ENCODE measurements at regions not wholly inside any gene's neighbourhood (a gene's known extent, or its start where the extent isn't known, plus 50 kb on each side); places are given as distances from the start of the nearest gene placed in this dataset.

GRCh38 chr10:33126742-33127141 lies 168.7 kb upstream of the ITGB1 start:
- DNase-seq (ENCODE audit: low read depth in 2 of 2), result no peak

DNA sequence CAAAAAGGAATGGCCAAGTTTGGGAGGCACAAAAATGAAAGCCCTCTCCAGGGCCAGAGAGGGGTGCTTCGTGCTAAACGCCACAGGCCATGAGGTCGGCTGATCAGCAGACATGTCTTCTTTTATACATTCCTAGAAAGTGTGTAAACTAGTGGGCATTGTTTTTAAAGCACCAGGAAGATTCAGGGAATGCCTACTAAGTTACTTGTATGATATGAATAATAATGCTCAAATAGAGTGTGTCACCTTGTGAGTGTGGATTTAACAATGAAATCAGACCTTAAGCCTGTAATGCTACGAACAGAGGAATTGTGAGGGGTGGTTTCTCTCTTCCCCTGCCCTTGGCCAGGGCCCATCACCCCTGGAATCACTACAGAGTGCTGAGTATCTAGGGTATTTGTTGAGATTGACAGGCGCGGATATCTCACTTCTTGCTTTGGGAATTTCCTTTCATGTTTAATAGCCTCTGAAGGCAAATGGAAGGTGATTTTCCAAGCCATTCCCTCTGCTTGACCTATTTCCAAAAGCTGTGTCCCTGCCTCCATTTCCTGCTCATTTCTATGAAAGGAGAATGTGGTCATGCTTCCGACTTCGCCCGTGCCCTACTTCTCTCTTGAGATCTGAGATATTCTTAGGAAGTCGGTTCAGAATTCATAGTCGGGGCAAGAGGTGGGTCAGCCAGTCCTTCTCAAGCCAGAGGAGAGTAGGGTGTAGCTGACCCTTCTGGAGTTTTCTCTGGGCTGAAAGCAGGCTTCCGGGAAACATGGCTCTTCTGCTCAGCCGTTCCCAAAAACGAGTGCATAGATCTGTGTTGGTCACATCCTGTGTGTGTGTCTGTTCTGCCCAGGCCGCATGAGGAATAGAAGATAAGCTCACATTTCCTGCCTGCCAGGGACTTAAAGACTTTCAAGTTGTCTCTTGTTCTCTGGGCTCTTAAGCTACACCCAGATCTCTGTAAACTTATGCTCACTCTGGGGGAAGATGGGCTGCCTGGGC lies 167.8 kb upstream of the ITGB1 start:
- DNase-seq (ENCODE audit: low read depth in 2 of 2), result no peak

DNA sequence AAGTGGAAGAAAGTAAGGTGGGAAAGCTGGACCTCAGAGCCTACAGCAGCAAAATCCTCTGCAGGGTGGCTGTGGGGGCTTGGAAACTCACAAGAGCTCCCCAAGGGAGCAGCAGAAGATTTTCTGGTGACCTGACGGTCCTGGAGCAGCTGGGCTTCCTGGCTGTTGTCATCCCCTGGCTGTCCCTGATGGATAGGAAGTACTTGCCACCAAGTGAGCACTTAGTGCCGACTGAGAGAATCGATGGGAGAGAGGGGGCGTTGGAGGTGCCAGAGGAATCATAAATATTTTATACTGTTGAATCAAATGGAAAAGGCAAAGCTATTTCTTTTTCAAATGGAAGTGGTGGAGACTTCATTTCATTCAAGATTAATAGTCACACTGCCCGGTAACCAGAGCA lies 167.1 kb upstream of the ITGB1 start:
- no peak for DNase-seq (ENCODE audit: low read depth in 2 of 2)

DNA sequence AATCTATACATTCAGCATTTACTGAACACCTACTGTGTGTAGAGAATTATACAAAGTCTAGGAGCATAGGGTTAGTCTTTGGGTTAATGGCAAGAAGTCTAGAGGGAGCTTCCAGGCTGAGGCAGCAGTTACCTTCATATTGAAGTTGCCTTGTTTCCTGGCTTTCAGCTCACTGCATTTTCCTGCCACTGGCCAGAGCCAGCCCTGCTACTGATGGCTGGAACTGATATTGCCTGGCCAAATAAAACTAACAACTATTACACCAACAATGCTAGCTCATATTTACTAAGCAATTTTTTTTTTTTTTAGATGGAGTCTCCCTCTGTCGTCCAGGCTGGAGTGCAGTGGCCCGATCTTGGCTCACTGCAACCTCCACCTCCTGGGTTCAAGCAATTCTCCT lies 165.7 kb upstream of the ITGB1 start:
- DNase-seq (ENCODE audit: low read depth in 2 of 2), result no peak

- peak; percentile 93 to 94 for DNase-seq (ENCODE audit: low read depth in 2 of 2)
These were observed 164.2 kb upstream of the ITGB1 start for GRCh38 chr10:33122014-33122809.

GRCh38 chr10:33120700-33121099 lies 162.7 kb upstream of the ITGB1 start:
- DNase-seq (ENCODE audit: low read depth in 2 of 2), result no peak

- no peak for DNase-seq (ENCODE audit: low read depth in 2 of 2)
These were observed 162.2 kb upstream of the ITGB1 start for GRCh38 chr10:33120275-33120674.

DNA sequence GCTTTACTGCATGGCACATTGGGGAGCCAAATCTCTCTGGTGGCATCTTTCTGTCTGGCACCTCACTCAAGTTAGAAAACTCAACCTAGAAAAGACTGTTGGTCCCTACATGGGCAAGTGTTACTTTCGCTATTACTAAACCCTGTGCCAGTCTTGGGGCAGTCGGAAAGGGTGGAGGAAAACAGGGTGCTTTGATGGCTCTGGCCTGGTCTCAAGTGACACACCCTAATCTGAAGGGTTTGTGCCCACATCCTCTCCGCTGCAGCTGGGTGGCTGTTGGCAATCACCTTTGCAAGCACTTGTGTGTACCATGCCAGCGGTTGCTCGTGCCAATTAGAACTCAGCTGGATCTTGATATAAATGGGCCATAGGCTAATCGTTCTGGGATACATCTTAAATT lies 159.8 kb upstream of the ITGB1 start:
- DNase-seq (ENCODE audit: low read depth in 2 of 2), result no peak

GRCh38 chr10:33117230-33117629 lies 159.2 kb upstream of the ITGB1 start:
- DNase-seq (ENCODE audit: low read depth in 2 of 2), result no peak

DNA sequence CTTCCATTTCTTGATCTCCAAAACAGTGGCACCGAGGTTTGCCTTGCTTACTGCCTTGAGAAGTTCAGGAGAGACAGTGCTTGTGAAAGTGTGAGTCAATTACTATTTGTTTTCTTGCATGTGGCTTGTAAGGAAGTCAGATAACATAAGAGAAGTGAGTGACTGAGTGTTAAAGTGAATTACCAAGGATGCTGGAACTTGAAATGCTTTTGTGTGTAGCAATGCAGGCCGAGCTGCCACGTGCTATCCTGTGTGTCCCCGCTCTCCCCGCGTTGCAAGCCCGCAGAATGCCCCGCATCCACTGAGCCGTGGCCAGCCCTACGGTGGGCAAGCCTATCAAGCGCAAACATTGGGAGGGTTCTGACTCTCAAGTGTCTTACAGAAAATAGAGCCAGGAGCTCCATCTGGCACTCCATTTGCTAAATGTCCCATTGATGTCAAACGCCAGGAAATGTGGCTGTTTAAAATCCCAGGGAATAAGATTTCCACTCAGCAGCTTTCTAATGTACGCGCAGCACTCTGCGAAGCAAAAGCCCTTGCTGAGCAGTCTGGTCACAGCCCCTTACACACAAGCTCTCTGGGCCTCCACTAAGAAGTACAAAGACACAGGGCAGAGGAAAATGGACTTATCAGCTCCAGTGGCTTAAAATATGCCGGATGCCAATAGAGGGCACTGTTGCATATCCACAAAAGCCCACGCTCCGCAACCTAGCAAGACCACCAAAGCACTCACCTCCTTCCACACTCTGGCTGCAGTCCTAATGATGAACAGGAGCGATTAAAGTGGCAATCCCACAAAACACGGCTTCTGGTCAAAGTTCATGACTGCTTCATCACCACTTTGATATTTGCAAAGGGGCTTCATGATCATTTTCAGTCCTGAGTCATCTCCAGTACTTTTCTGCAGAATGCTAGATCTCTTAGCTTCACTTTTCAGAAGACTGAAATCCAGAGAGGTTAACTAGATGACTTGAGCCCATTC lies 158.0 kb upstream of the ITGB1 start:
- DNase-seq (ENCODE audit: low read depth in 2 of 2), result peak; percentile 82

- no peak for DNase-seq (ENCODE audit: low read depth in 2 of 2)
These were observed 156.5 kb upstream of the ITGB1 start for GRCh38 chr10:33114451-33114952.

DNA sequence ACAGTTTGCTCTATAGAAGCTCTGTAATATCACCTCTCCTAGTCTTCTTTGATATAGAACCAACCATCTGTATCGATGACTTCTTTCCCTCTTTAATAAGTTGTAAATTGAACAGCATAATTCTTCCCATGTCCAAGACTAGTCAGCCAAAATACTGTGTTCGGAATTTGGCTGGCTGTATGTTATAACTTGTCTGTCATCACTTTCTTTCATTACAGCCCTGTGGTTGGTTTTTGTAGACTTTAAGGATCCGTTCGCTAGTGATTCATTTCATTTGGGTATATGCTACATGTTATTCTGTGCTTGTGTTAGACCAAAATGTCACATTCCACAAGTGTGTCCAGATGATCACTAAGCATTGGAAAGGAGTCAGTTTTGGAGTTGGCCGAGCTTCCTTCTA lies 155.4 kb upstream of the ITGB1 start:
- DNase-seq (ENCODE audit: low read depth in 2 of 2), result peak; percentile 91 to 92

GRCh38 chr10:33112831-33113455 lies 154.9 kb upstream of the ITGB1 start:
- no peak for DNase-seq (ENCODE audit: low read depth in 2 of 2)

GRCh38 chr10:33111488-33112051 lies 153.5 kb upstream of the ITGB1 start:
- DNase-seq (ENCODE audit: low read depth in 2 of 2), result no peak

DNA sequence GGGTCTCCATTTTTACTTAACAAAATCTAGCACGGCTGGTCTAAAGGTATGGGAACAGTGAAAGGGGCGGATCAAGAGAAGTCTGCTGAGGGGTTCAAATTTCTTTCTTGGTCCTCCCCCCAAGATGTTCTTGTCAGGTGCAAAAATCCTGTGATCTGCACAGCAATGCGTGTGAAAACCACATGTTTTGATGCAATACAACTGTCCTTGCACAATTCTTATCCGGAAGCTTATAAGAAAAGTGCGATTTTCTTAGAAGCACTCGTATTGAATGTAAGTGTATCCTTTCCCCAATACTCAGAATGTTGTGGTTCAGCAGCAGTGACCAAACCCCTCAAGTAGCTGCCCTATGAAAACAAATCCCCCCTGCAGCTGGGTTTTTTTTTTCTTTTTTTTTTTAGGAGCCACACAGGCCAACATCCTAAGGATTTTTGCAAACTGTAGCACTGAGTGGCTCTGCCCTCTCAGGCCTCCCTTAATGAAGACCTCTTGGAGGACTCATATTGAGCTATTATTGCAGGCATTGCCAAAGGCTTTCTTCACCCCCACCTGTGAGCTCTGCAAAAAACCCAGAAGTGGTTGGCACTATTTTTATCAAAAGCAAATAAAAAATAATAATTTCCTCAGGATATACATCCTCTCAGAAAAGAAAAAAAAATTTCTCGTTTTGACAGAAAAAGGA lies 151.9 kb upstream of the ITGB1 start:
- DNase-seq (ENCODE audit: low read depth in 2 of 2), result no peak

GRCh38 chr10:33109384-33109783 lies 151.4 kb upstream of the ITGB1 start:
- no peak for DNase-seq (ENCODE audit: low read depth in 2 of 2)

GRCh38 chr10:33107953-33108352 lies 149.9 kb upstream of the ITGB1 start:
- no peak for DNase-seq (ENCODE audit: low read depth in 2 of 2)

GRCh38 chr10:33106767-33107166 lies 148.7 kb upstream of the ITGB1 start:
- no peak for DNase-seq (ENCODE audit: low read depth in 2 of 2)

DNA sequence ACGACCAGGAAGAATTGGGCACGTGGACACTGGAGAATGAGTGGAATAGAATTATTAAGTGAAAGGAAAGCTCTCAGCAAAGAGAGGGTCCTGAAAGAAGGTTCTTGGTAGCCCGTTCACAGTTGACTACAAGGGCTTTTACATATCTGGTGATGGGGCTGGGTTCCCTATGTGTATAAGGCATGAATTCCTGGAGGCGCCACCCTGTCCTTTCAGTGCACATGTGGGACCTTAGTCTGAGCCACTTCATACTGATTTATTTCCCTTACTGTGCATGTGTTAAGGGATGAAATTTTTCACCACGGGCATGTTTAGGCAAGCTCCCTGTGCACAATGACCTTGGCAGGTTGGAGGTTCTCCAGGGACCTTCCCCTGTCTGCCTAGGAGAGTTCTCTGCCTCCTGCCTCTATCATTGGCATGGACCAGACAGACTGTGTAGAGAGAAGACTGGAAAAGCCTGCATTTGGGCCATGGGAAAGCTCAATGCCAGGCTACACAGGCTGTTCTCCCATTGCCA lies 145.9 kb upstream of the ITGB1 start:
- no peak for DNase-seq (ENCODE audit: low read depth in 2 of 2)

DNA sequence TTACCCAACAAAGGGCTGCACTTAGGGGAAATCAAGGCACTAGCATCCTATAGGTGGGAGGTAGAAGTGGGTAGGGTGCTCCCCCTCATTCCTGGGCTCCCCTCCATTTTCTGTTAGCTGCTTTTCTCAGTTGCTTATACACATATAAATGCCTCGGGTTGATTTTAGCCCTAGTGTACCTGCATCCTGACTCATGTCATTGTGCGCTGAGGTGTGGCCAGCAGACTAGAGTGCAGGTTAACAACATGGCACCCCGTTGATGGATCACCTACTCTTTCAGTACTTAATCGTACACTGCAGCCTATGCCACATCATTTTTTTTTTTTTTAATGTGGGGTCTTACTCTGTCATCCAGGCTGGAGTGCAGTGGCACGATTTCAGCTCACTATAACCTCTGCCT lies 144.0 kb upstream of the ITGB1 start:
- no peak for DNase-seq (ENCODE audit: low read depth in 2 of 2)

Data from fibroblast of skin of left biceps (primary cell).